Transverse colon (tissue), 4 donors: ENCODE measurements at regions not wholly inside any gene's neighbourhood (a gene's known extent, or its start where the extent isn't known, plus 50 kb on each side); places are given as distances from the start of the nearest gene placed in this dataset.

Source experiments
- DNase-seq: peaks from one replicate; pipeline ENCODE4 v3.0.0-alpha.2; 2019
- H3K27ac ChIP-seq, 4 donors: fragments of 200-600 bp; sonication (generic); 2 replicates each; pipeline ENCODE4 v1.5.1; 2016 to 2018; ENCODE audit warnings: inconsistent platforms in 4 of 4
- H3K27me3 ChIP-seq: fragments of 200-600 bp; sonication (generic); 2 replicates; pipeline ENCODE4 v1.5.1; 2017; ENCODE audit warnings: inconsistent platforms
- H3K36me3 ChIP-seq, 4 donors: fragments of 200-600 bp; sonication (generic); 2 replicates each; pipeline ENCODE4 v1.5.1; 2017 to 2019; ENCODE audit warnings: inconsistent platforms in 4 of 4
- H3K4me1 ChIP-seq, 4 donors: fragments of 200-600 bp; sonication (generic); 2 replicates each; pipeline ENCODE4 v1.5.1; 2017 to 2020; ENCODE audit warnings: inconsistent platforms in 4 of 4
- H3K4me3 ChIP-seq, 4 donors: fragments of 200-600 bp; sonication (generic); 1 replicate in 1 of 4; 2 replicates in 3 of 4; pipeline versions ENCODE4 v1.5.1 to v1.6.1; 2017 to 2019; ENCODE audit warnings: inconsistent platforms in 4 of 4
- H3K9me3 ChIP-seq, 2 donors: fragments of 200-600 bp; sonication (generic); 2 replicates each; pipeline ENCODE4 v1.5.1; 2017 to 2019; ENCODE audit warnings: inconsistent platforms in 2 of 2
- EP300 ChIP-seq: sonication (generic); formaldehyde crosslinking; IDR thresholded peaks from one replicate; pipeline ENCODE4 v1.6.1; 2017; ENCODE audit warnings: antibody characterized with exemption, low read depth
- POLR2A ChIP-seq: fragments of 450-650 bp; IDR thresholded peaks from one replicate; pipeline ENCODE4 v1.6.1; 2016; ENCODE audit warnings: antibody characterized with exemption, mild to moderate bottlenecking, moderate library complexity
- POLR2AphosphoS5 ChIP-seq, 3 donors: sonication (generic); formaldehyde crosslinking; IDR thresholded peaks; one replicate each; pipeline ENCODE4 v1.6.1; 2016; ENCODE audit warnings: antibody characterized with exemption in 3 of 3
- WGBS, 2 donors: methylation state at CpG; one replicate each; pipeline ENCODE4 v1.1.5; 2018; ENCODE audit warnings: low coverage in 1 of 2; 5-methylcytosine and 5-hydroxymethylcytosine counted together
- in situ Hi-C, 4 donors: fragments of 200-750 bp; cut with MboI; loops; one replicate each; pipeline versions ENCODE4 v1.15.0 to v1.15.1; 2017; ENCODE audit warnings: low sequenced_read_pairs in 3 of 4, low pct_ligation_motif_present in 1 of 4, low pct_unique_long_range_greater_than_20kb in 1 of 4
- intact Hi-C: fragments of 100-400 bp; cut with DNase I; formaldehyde crosslinking; loops from one replicate; pipeline ENCODE4 v1.15.1; 2023; ENCODE audit warnings: low total_unique reads
- TF ChIP-seq, protein P1 (sequence below), 5 experiments: fragments of 200-600 bp in 3 of 5; fragments of 450-650 bp in 2 of 5; sonication (generic) in 3 of 5; IDR thresholded peaks; 1 replicate in 2 of 5; 2 replicates in 3 of 5; pipeline ENCODE4 v1.5.1; 2016 to 2017; ENCODE audit warnings: antibody characterized with exemption in 5 of 5, inconsistent platforms in 3 of 5, mild to moderate bottlenecking in 2 of 5, moderate library complexity in 1 of 5

DNA sequence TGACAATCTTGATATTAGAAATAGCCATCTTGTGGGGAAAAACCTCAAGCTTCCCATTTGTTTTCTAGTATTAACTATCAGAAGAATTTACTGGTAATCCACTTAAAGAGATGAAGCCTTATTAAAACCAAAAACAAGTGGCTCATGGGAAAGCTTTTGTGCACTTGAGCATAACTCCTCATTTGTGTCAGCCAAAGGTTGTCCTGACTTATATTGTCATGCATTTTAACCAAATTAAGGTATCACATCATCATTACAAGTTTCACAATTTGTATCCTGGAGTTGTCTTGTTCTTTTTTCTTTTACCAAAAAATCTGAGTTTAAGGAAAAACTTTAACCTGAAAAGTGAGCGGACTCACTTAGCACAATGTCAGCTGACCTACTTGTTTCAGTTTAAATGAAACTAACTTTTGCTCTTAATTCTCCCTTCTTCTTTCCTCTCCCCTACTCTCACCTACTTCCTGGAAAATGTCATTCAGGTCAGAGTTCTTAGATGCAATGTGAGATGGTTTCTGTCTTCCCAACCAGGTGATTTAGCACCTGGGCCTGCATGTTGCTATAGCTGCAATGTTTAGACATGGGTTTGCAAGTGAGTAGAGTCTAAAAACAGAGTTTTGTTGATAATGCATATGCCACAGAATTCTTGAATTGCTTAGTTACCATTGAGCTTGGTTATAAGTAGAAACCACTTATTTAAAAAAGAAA, 82.8 kb downstream of the TNFAIP3 start:
- in situ Hi-C loops: loop anchor here in 3 of 4 donors (10.0 kb wide), 2 partner anchors 145 to 245 kb away; no protein-coding TSS in a partner anchor
- TF ChIP-seq POLR2AphosphoS5 (IDR thresholded peaks at IDR 0.05): no peak
- no peak for DNase-seq
- H3K27ac ChIP-seq: peak overlapping the region in 1 of 4 donors; percentile 14
- H3K27me3 ChIP-seq: no peaks in the 10 kb centered on the region
- H3K4me3 ChIP-seq: no peak overlapping the region
- intact Hi-C loops: no loop called here
- no peaks in the 10 kb centered on the region for H3K36me3 ChIP-seq
- peaks cover 0 to 5% (median 0%) of the 10 kb centered on the region in 4 donors for H3K4me1 ChIP-seq
- WGBS, 2 donors: 79 to 85% methylated on average over 1 of the region's 1 CpG
- no peaks in the 10 kb centered on the region for H3K9me3 ChIP-seq

DNA sequence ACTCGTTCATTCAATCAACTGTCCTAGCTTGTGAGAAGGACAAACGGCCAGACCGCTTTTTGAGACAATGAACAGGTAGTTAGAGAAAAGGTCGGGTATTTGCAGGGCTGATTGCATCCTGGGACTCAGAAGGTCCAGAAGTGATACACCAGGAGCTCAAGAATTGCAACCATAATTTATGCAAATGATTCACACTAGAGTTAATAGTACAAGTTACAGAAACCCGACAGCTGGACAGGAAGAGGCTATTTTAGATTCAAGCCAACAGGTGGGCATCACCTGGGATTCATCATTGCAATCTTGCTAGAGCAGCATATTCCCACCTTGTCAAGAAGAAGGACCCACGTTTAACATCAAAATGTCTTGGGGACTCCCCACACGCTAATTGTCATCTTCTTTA, 83.5 kb downstream of the TNFAIP3 start:
- Histone ChIP-seq H3K27me3 (no peaks in the 10 kb centered on the region), H3K9me3 (no peaks in the 10 kb centered on the region), H3K36me3 (no peaks in the 10 kb centered on the region), H3K4me3 (no peak overlapping the region), H3K4me1 (peaks cover 0 to 5% (median 0%) of the 10 kb centered on the region in 4 donors), H3K27ac (peak overlapping the region in 1 of 4 donors; percentile 14)
- in situ Hi-C loops: no loop called here
- 78 to 93% methylated on average over 6 to 7 of the region's 7 CpGs for WGBS, 2 donors
- DNase-seq: no peak
- no peak for TF ChIP-seq POLR2A
- no peak for TF ChIP-seq POLR2AphosphoS5 (IDR thresholded peaks at IDR 0.05)
- TF ChIP-seq EP300: no peak
- TF ChIP-seq, protein P1, sequence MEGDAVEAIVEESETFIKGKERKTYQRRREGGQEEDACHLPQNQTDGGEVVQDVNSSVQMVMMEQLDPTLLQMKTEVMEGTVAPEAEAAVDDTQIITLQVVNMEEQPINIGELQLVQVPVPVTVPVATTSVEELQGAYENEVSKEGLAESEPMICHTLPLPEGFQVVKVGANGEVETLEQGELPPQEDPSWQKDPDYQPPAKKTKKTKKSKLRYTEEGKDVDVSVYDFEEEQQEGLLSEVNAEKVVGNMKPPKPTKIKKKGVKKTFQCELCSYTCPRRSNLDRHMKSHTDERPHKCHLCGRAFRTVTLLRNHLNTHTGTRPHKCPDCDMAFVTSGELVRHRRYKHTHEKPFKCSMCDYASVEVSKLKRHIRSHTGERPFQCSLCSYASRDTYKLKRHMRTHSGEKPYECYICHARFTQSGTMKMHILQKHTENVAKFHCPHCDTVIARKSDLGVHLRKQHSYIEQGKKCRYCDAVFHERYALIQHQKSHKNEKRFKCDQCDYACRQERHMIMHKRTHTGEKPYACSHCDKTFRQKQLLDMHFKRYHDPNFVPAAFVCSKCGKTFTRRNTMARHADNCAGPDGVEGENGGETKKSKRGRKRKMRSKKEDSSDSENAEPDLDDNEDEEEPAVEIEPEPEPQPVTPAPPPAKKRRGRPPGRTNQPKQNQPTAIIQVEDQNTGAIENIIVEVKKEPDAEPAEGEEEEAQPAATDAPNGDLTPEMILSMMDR (IDR thresholded peaks at IDR 0.05): no peak
- intact Hi-C loops: no loop called here

DNA sequence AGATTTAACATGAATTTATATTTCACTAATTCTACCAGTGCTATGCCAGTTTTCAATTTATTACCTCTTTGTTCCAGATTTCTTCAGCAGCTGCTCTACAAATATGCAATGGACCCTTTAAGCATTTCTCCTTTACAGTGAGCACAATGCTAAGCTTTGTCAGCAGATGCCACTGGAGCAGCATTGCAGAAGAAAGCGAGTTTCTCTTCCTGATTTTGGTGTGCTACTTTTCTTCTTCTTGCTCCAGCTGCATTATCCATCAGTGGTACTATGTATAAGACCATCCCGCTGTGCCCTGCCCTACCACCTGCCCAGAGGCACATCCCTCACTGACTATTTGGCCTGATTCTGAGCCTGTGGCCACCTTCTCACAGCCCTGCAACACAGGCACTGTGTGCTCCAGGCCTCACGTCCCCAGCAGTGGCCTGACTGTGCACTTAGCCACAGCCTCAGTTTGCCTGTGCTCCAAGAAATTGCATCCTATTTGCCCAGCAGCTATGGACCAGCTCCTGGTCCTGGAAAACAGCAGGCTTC, 84.1 kb downstream of the TNFAIP3 start:
- in situ Hi-C loops: no loop called here
- Histone ChIP-seq H3K9me3 (no peaks in the 10 kb centered on the region), H3K36me3 (no peaks in the 10 kb centered on the region), H3K27ac (no peak overlapping the region), H3K4me1 (peaks cover 0 to 5% (median 0%) of the 10 kb centered on the region in 4 donors), H3K4me3 (no peak overlapping the region), H3K27me3 (no peaks in the 10 kb centered on the region)
- intact Hi-C loops: no loop called here
- TF ChIP-seq POLR2A (no peak), POLR2AphosphoS5 (IDR thresholded peaks at IDR 0.05) (no peak)
- DNase-seq: no peak
- WGBS, 2 donors: 66 to 83% methylated on average over 1 to 3 of the region's 3 CpGs

DNA sequence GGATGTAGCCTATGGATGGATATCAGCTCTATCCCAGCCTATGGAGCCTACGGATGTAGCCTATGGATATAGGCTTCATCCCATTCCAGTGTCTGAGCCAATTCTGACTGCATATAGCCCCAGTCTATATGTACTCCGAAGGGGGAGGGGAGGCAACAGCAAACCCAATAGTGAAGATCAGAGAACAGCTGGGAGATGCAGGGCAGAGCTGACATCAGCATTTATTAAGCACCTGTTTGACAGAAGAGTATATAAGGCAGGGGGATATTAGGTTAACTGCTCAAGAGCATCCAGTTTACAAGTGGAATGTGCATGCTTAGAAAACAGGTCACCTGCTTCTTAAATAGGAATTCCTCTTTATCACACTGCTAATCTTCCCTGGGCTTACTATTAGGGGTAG, 85.2 kb downstream of the TNFAIP3 start:
- TF ChIP-seq POLR2A (no peak), EP300 (no peak), POLR2AphosphoS5 (IDR thresholded peaks at IDR 0.05) (no peak)
- TF ChIP-seq, protein P1 (IDR thresholded peaks at IDR 0.05): no peak
- no peaks in the 10 kb centered on the region for H3K27me3 ChIP-seq
- no peak overlapping the region for H3K27ac ChIP-seq
- peaks cover 0 to 5% (median 0%) of the 10 kb centered on the region in 4 donors for H3K4me1 ChIP-seq
- in situ Hi-C loops (no loop called here), intact Hi-C loops (no loop called here)
- no peak overlapping the region for H3K4me3 ChIP-seq
- WGBS, 2 donors: 88% methylated on average over 2 of the region's 2 CpGs; no CpG with 5 or more reads in 1 of the 2 donors
- no peaks in the 10 kb centered on the region for H3K36me3 ChIP-seq
- H3K9me3 ChIP-seq: no peaks in the 10 kb centered on the region
- DNase-seq: no peak

DNA sequence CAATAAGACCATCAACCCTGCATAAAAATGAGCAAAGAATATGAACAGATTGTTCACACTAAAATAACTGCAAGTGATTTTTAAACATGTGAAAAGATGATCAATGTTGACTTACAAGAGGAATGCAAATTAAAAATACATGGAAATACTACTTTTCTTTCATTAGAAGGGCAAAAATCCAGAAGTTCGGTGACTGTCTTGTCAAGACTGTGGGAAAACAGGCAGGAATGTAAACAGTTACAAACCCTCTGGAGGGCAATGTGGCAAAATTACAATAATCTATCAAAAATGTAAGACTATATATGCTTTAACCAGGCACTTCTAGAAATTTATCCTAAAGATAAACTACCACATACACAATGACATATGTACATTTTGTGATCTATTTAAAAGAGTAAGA, 86.7 kb downstream of the TNFAIP3 start:
- H3K27me3 ChIP-seq: no peaks in the 10 kb centered on the region
- no peak overlapping the region for H3K4me3 ChIP-seq
- in situ Hi-C loops: no loop called here
- H3K9me3 ChIP-seq: no peaks in the 10 kb centered on the region
- H3K36me3 ChIP-seq: no peaks in the 10 kb centered on the region
- no peak overlapping the region for H3K27ac ChIP-seq
- intact Hi-C loops: no loop called here
- H3K4me1 ChIP-seq: peaks cover 0 to 5% (median 0%) of the 10 kb centered on the region in 4 donors
- TF ChIP-seq, protein P1 (IDR thresholded peaks at IDR 0.05): no peak
- TF ChIP-seq POLR2AphosphoS5 (IDR thresholded peaks at IDR 0.05) (no peak), POLR2A (no peak), EP300 (no peak)
- 0 to 82% methylated on average over 1 of the region's 1 CpG for WGBS, 2 donors
- no peak for DNase-seq
